ENCODE measurements at regions not wholly inside any gene's neighbourhood (a gene's known extent, or its start where the extent isn't known, plus 50 kb on each side); places are given as distances from the start of the nearest gene placed in this dataset.

DNA sequence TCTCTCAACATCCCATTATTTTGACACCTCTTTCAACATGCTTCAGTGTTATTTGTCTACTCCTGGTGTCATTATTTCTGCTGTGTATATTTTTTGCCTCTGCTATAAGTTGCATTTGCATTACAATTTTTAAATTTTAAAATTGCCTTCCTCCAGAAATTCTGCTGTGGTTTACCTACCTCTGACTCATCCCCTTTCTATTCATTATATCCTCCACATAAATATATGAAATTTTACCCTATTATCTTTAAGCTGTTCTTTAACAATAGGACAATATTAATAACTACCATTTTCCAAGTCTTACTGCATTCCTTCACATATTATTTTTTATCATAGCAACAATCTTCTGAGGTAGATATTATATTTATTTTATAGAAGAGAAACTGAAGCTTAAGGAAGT lies 178.1 kb upstream of the NRIP1 start:
- TF ChIP-seq ZSCAN30 (tag by site-specific recombination; IDR thresholded peaks at IDR 0.05) = no peak
- TF ChIP-seq, protein P1, sequence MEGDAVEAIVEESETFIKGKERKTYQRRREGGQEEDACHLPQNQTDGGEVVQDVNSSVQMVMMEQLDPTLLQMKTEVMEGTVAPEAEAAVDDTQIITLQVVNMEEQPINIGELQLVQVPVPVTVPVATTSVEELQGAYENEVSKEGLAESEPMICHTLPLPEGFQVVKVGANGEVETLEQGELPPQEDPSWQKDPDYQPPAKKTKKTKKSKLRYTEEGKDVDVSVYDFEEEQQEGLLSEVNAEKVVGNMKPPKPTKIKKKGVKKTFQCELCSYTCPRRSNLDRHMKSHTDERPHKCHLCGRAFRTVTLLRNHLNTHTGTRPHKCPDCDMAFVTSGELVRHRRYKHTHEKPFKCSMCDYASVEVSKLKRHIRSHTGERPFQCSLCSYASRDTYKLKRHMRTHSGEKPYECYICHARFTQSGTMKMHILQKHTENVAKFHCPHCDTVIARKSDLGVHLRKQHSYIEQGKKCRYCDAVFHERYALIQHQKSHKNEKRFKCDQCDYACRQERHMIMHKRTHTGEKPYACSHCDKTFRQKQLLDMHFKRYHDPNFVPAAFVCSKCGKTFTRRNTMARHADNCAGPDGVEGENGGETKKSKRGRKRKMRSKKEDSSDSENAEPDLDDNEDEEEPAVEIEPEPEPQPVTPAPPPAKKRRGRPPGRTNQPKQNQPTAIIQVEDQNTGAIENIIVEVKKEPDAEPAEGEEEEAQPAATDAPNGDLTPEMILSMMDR (tag by site-specific recombination; IDR thresholded peaks at IDR 0.05) = no peak
- TF ChIP-seq ZFP37 (tag by site-specific recombination; IDR thresholded peaks at IDR 0.05) = no peak
- no peak for TF ChIP-seq ZNF624 (tag by site-specific recombination; IDR thresholded peaks at IDR 0.05)
- TF ChIP-seq YY1 (tag by site-specific recombination; IDR thresholded peaks at IDR 0.05) = no peak

All from HEK293 (cell line).